ENCODE measurements at regions not wholly inside any gene's neighbourhood (a gene's known extent, or its start where the extent isn't known, plus 50 kb on each side); places are given as distances from the start of the nearest gene placed in this dataset.
A peak's percentile ranks its signal among the peaks of the same experiment; 100 is the strongest.

GRCh38 chr7:68963552-68963951 lies 634.7 kb upstream of the AUTS2 start:
- TF ChIP-seq, protein P1, sequence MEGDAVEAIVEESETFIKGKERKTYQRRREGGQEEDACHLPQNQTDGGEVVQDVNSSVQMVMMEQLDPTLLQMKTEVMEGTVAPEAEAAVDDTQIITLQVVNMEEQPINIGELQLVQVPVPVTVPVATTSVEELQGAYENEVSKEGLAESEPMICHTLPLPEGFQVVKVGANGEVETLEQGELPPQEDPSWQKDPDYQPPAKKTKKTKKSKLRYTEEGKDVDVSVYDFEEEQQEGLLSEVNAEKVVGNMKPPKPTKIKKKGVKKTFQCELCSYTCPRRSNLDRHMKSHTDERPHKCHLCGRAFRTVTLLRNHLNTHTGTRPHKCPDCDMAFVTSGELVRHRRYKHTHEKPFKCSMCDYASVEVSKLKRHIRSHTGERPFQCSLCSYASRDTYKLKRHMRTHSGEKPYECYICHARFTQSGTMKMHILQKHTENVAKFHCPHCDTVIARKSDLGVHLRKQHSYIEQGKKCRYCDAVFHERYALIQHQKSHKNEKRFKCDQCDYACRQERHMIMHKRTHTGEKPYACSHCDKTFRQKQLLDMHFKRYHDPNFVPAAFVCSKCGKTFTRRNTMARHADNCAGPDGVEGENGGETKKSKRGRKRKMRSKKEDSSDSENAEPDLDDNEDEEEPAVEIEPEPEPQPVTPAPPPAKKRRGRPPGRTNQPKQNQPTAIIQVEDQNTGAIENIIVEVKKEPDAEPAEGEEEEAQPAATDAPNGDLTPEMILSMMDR (IDR thresholded peaks at IDR 0.05; ENCODE audit: control insufficient read depth, insufficient read depth, low read depth, low read length, missing control alignments), result no peak
- peak; percentile 80 for DNase-seq (ENCODE audit: low read depth)
- no peak overlapping the region for H3K4me3 ChIP-seq (ENCODE audit: control insufficient read depth, low read depth, low read length)

DNA sequence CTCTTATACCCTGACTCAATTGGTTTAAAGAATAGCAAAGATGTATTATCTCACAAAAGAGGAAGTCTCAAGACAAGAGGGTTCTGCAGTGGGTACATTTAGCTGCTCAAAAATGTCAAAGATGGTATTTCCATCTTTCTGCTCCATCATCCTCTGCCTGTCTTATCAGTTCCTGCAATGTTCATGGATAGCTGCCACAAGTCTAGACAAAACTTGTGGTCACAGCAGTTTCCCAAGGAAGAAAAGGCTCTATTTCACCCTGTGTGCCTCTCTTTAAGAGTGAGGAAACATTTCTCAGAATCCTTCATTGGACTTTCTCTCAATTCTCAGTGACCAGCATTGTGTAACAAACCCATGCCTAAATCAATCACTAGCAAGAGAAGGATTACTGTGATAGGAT lies 634.2 kb upstream of the AUTS2 start:
- TF ChIP-seq, protein P1 (IDR thresholded peaks at IDR 0.05; ENCODE audit: control insufficient read depth, insufficient read depth, low read depth, low read length, missing control alignments), result no peak
- H3K4me3 ChIP-seq (ENCODE audit: control insufficient read depth, low read depth, low read length), result no peak overlapping the region
- DNase-seq (ENCODE audit: low read depth), result no peak

GRCh38 chr7:68965351-68965750 lies 632.9 kb upstream of the AUTS2 start:
- TF ChIP-seq, protein P1 (IDR thresholded peaks at IDR 0.05; ENCODE audit: control insufficient read depth, insufficient read depth, low read depth, low read length, missing control alignments), result no peak
- H3K4me3 ChIP-seq (ENCODE audit: control insufficient read depth, low read depth, low read length), result no peak overlapping the region
- no peak for DNase-seq (ENCODE audit: low read depth)

DNA sequence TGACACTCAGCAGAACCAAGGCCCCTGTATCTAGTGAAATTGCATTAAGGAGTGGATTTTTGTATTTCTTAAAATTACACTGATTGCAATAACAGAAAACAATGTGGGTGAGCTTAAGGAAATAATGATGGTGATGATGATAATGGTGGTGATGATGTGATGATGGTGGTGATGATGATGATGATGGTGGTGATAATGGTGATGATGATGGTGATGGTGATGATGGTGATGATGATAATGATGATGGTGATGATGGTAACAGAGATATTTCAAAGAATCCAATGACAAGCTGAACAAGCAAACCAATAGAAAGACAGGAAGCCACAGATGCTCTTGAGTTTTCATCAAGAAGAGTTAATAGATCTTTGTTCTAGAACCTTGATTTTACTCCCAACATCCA lies 630.7 kb upstream of the AUTS2 start:
- no peak overlapping the region for H3K4me3 ChIP-seq (ENCODE audit: control insufficient read depth, low read depth, low read length)
- no peak for DNase-seq (ENCODE audit: low read depth)
- TF ChIP-seq, protein P1 (IDR thresholded peaks at IDR 0.05; ENCODE audit: control insufficient read depth, insufficient read depth, low read depth, low read length, missing control alignments), result no peak

GRCh38 chr7:68969571-68969970 lies 628.7 kb upstream of the AUTS2 start:
- DNase-seq (ENCODE audit: low read depth), result no peak
- TF ChIP-seq, protein P1 (IDR thresholded peaks at IDR 0.05; ENCODE audit: control insufficient read depth, insufficient read depth, low read depth, low read length, missing control alignments), result no peak
- H3K4me3 ChIP-seq (ENCODE audit: control insufficient read depth, low read depth, low read length), result no peak overlapping the region

- TF ChIP-seq, protein P1 (IDR thresholded peaks at IDR 0.05; ENCODE audit: control insufficient read depth, insufficient read depth, low read depth, low read length, missing control alignments), result no peak
- DNase-seq (ENCODE audit: low read depth), result no peak
- no peak overlapping the region for H3K4me3 ChIP-seq (ENCODE audit: control insufficient read depth, low read depth, low read length)
Measured at GRCh38 chr7:68971634-68972340, 626.5 kb upstream of the AUTS2 start.
